AML-193 (cell line): ENCODE measurements at regions not wholly inside any gene's neighbourhood (a gene's known extent, or its start where the extent isn't known, plus 50 kb on each side); places are given as distances from the start of the nearest gene placed in this dataset.

Source experiments
- DNase-seq, 2 experiments: peaks; one replicate each; lab custom pipeline; 2025; lab: John Stamatoyannopoulos, UW

- DNase-seq, result no peak
Measured at GRCh38 chr3:84074767-84075166, 884.0 kb upstream of the CADM2 start.

GRCh38 chr3:84077479-84077878, 881.3 kb upstream of the CADM2 start:
- DNase-seq, result peak; percentile 59 to 71

GRCh38 chr3:84082726-84083125, 876.1 kb upstream of the CADM2 start:
- no peak for DNase-seq

GRCh38 chr3:84092907-84093306, 865.9 kb upstream of the CADM2 start:
- DNase-seq, result no peak

GRCh38 chr3:84096188-84096587, 862.6 kb upstream of the CADM2 start:
- no peak for DNase-seq

GRCh38 chr3:84100861-84101260, 857.9 kb upstream of the CADM2 start:
- no peak for DNase-seq

- DNase-seq, result peak in 1 of 2 experiments; percentile 22
Measured at GRCh38 chr3:84108442-84108971, 850.3 kb upstream of the CADM2 start.

GRCh38 chr3:84109911-84110310, 848.9 kb upstream of the CADM2 start:
- no peak for DNase-seq

GRCh38 chr3:84110787-84111186, 848.0 kb upstream of the CADM2 start:
- DNase-seq, result no peak

GRCh38 chr3:84125201-84125721, 833.5 kb upstream of the CADM2 start:
- no peak for DNase-seq

- no peak for DNase-seq
Measured at GRCh38 chr3:84125760-84126159, 833.0 kb upstream of the CADM2 start.

- no peak for DNase-seq
Measured at GRCh38 chr3:84126160-84126559, 832.6 kb upstream of the CADM2 start.

GRCh38 chr3:84128024-84128423, 830.8 kb upstream of the CADM2 start:
- no peak for DNase-seq

GRCh38 chr3:84136425-84136824, 822.4 kb upstream of the CADM2 start:
- peak in 1 of 2 experiments; percentile 33 for DNase-seq

- DNase-seq, result no peak
Measured at GRCh38 chr3:84140631-84141030, 818.2 kb upstream of the CADM2 start.

GRCh38 chr3:84141571-84141970, 817.2 kb upstream of the CADM2 start:
- DNase-seq, result no peak

- DNase-seq, result no peak
Measured at GRCh38 chr3:84165328-84165727, 793.5 kb upstream of the CADM2 start.

- peak; percentile 69 to 78 for DNase-seq
Measured at GRCh38 chr3:84175449-84175848, 783.3 kb upstream of the CADM2 start.

- DNase-seq, result no peak
Measured at GRCh38 chr3:84184937-84185336, 773.9 kb upstream of the CADM2 start.

- DNase-seq, result no peak
Measured at GRCh38 chr3:84194029-84194428, 764.8 kb upstream of the CADM2 start.

GRCh38 chr3:84209474-84209873, 749.3 kb upstream of the CADM2 start:
- no peak for DNase-seq

GRCh38 chr3:84223512-84223911, 735.3 kb upstream of the CADM2 start:
- no peak for DNase-seq

- DNase-seq, result no peak
Measured at GRCh38 chr3:84224262-84224661, 734.5 kb upstream of the CADM2 start.

- no peak for DNase-seq
Measured at GRCh38 chr3:84236261-84236660, 722.5 kb upstream of the CADM2 start.
